PC-9 (cell line): ENCODE measurements at regions not wholly inside any gene's neighbourhood (a gene's known extent, or its start where the extent isn't known, plus 50 kb on each side); places are given as distances from the start of the nearest gene placed in this dataset.

Experiments
- BruUV-seq: library from RNA; stranded (reverse); fragments of 400-500 nt; replicated peaks from 2 replicates; lab custom pipeline; 2021; lab: Mats Ljungman, UMichigan
- CTCF ChIA-PET: fragments of 300-600 bp; sonication (Branson Sonifier 250); formaldehyde crosslinking; loops from one replicate; lab custom pipeline; 2022; ENCODE audit warnings: antibody characterized with exemption; lab: Charles Lee
- POLR2A ChIA-PET: fragments of 300-600 bp; sonication (Branson Sonifier 250); formaldehyde crosslinking; loops from one replicate; lab custom pipeline; 2022; ENCODE audit warnings: antibody characterized with exemption; ENCODE audit not compliant: unreplicated experiment; lab: Charles Lee
- DNase-seq, 2 experiments: peaks; one replicate each; pipeline versions ENCODE4 v3.0.0 to v3.0.0-alpha.2; 2015 to 2022; ENCODE audit warnings: mixed read lengths in 1 of 2
- H2AFZ ChIP-seq: fragments of 200-600 bp; sonication (generic); 2 replicates; pipeline ENCODE4 v1.8.1; 2017; ENCODE audit warnings: antibody characterized with exemption
- H3F3A ChIP-seq: fragments of 200-600 bp; sonication (generic); 2 replicates; pipeline ENCODE4 v1.8.1; 2017; ENCODE audit warnings: antibody characterized with exemption, mild to moderate bottlenecking, low read depth; ENCODE audit not compliant: insufficient read depth
- H3K27ac ChIP-seq: fragments of 200-600 bp; sonication (generic); 2 replicates; pipeline ENCODE4 v1.6.1; 2016; ENCODE audit warnings: mixed run types
- H3K27me3 ChIP-seq: fragments of 200-600 bp; sonication (generic); 2 replicates; pipeline ENCODE4 v1.6.1; 2016; ENCODE audit warnings: low read depth, mixed run types; ENCODE audit not compliant: insufficient read depth
- H3K36me3 ChIP-seq: fragments of 200-600 bp; sonication (generic); 2 replicates; pipeline ENCODE4 v1.6.1; 2016; ENCODE audit warnings: low read depth, mixed run types
- H3K4me1 ChIP-seq: fragments of 200-600 bp; sonication (generic); replicated peaks from 2 replicates; pipeline ENCODE4 v1.6.1; 2016; ENCODE audit warnings: mixed run types; ENCODE audit not compliant: insufficient read depth
- H3K4me2 ChIP-seq: fragments of 200-600 bp; sonication (generic); 2 replicates; pipeline ENCODE4 v1.6.1; 2017; ENCODE audit warnings: mixed run types
- H3K4me3 ChIP-seq: fragments of 200-600 bp; sonication (generic); 2 replicates; pipeline ENCODE4 v1.6.1; 2016; ENCODE audit warnings: mixed run types
- H3K79me2 ChIP-seq: fragments of 200-600 bp; sonication (generic); 2 replicates; pipeline ENCODE4 v1.6.1; 2017; ENCODE audit warnings: low read depth, mixed run types
- H3K9me2 ChIP-seq: fragments of 200-600 bp; sonication (generic); 2 replicates; pipeline ENCODE4 v1.8.1; 2017; ENCODE audit warnings: mild to moderate bottlenecking; ENCODE audit not compliant: insufficient read depth
- H3K9me3 ChIP-seq: fragments of 200-600 bp; sonication (generic); 2 replicates; pipeline ENCODE4 v1.8.1; 2016; ENCODE audit warnings: low read depth; ENCODE audit not compliant: insufficient read depth
- H4K20me1 ChIP-seq: fragments of 200-600 bp; sonication (generic); 2 replicates; pipeline ENCODE4 v1.8.1; 2017; ENCODE audit not compliant: insufficient read depth
- EZH2 ChIP-seq: fragments of 200-600 bp; sonication (generic); IDR thresholded peaks from 2 replicates; pipeline ENCODE4 v1.8.0; 2017; ENCODE audit warnings: antibody characterized with exemption, low read depth
- intact Hi-C: fragments of 100-400 bp; cut with micrococcal nuclease; formaldehyde crosslinking; loops from one replicate; pipeline ENCODE4 v1.10.0; 2022; ENCODE audit not compliant: unreplicated experiment
- TF ChIP-seq, protein P1 (sequence below): fragments of 200-600 bp; sonication (generic); conservative IDR thresholded peaks from 2 replicates; pipeline ENCODE4 v1.6.1; 2017; ENCODE audit warnings: mixed run types, antibody characterized with exemption, mild to moderate bottlenecking, moderate library complexity

DNA sequence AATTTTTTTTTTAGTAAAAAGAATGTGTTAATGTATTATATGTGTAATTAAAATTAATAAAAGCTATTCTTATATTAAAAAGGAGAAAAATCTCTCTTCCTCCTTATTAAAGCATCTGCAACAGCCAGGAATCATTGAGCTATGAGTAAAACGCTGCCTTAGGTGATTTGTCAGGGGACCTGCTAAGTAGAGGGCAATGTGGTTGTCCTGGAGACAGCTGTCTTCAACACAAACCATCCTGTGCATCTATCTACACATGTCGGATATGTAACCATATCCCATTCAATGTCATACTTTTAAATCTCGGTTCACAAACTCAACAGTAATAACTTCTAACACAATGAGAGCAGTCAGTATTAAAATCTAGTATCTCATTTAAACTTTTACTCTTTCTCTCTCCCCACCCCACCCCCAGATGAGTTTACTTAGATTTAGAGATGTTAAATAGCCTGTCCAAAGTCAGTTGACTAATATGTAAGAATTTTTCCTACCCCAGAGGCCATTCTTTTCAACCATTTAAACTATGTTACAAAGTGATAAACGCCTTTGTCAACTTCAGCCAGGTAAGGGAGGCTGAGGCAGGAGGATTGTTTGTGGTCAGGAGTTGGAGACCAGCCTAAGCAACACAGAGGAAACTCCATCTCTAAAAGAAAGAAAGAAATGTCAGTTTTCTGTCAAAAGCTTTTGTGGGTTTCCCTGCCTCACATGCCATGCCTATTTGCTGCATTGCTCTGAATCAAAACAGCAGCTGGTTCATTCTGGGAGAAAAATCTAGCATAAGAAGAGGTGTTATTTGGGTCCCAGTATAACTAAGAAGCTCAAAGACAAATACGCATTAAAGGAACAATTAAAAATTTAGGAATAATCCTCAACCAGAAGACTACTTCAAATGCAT is 413.7 kb upstream of the CCDC196 start:
- Histone ChIP-seq H3K36me3 (no peaks in the 10 kb centered on the region), H3K79me2 (no peaks in the 10 kb centered on the region), H4K20me1 (no peaks in the 10 kb centered on the region), H3K9me3 (no peaks in the 10 kb centered on the region), H3K27ac (no peak overlapping the region), H2AFZ (no peak overlapping the region), H3F3A (no peaks in the 10 kb centered on the region), H3K9me2 (no peaks in the 10 kb centered on the region; the same call in 1 of the 2 replicates), H3K4me3 (no peak overlapping the region), H3K4me2 (no peak overlapping the region), H3K27me3 (no peaks in the 10 kb centered on the region), H3K4me1 (no peaks in the 10 kb centered on the region; the same call in 1 of the 2 replicates)
- CTCF ChIA-PET, result interaction anchor here (0.6 kb wide), 1 partner anchor 909 kb away, joined by 3 read pairs; no protein-coding TSS in a partner anchor
- DNase-seq, result no peak
- BruUV-seq, result no TSS peak
- TF ChIP-seq, protein P1, sequence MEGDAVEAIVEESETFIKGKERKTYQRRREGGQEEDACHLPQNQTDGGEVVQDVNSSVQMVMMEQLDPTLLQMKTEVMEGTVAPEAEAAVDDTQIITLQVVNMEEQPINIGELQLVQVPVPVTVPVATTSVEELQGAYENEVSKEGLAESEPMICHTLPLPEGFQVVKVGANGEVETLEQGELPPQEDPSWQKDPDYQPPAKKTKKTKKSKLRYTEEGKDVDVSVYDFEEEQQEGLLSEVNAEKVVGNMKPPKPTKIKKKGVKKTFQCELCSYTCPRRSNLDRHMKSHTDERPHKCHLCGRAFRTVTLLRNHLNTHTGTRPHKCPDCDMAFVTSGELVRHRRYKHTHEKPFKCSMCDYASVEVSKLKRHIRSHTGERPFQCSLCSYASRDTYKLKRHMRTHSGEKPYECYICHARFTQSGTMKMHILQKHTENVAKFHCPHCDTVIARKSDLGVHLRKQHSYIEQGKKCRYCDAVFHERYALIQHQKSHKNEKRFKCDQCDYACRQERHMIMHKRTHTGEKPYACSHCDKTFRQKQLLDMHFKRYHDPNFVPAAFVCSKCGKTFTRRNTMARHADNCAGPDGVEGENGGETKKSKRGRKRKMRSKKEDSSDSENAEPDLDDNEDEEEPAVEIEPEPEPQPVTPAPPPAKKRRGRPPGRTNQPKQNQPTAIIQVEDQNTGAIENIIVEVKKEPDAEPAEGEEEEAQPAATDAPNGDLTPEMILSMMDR, result no peak
- no peak for TF ChIP-seq EZH2
- intact Hi-C loops, result loop anchor here (5.0 kb wide), 1 partner anchor 110 kb away; no protein-coding TSS in a partner anchor
- POLR2A ChIA-PET, result no interaction called here

DNA sequence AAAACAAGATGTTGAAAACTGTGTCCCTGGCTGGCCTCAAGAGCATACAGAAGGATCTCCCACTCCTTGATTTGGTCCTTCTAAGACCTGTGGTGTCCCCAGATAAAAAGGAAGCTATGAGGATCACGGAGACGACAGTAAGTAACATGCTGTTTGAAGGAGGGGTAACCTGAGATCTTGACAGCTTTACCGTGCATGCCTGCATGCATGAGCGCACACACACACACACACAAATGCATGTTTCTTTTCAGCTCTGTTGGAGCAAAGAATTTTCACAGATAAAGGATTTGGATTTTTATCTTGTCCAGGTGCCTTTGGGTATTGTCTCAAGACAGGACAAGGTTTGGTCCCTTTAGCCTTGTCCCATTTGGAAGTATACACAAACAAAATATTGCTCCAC is 411.6 kb upstream of the CCDC196 start:
- H3K27me3 ChIP-seq, result peaks cover 8% of the 10 kb centered on the region
- no peaks in the 10 kb centered on the region; the same call in 1 of the 2 replicates for H3K4me1 ChIP-seq

DNA sequence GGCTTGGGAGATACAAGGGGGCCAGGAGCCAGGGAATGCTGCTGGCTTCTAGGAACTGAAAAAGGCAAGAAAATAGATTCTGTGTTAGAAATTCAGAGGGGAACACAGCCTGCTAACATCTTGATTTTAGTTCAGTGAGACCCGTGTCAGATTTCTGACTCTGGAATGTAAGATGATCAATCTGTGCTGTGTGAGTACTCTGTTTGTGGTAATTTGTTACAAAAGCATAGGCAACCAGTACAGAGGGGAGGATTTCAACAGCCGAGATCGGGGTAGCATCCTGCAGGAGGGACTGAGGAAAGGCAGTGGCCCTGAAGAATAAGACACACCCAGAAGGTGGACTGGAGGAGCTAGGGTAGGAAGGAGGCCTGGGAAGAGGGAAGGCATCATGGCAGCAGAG is 410.0 kb upstream of the CCDC196 start:
- H3K9me2 ChIP-seq, result no peaks in the 10 kb centered on the region
- H3K79me2 ChIP-seq, result no peaks in the 10 kb centered on the region
- CTCF ChIA-PET, result no interaction called here
- intact Hi-C loops, result no loop called here
- no TSS peak for BruUV-seq
- H2AFZ ChIP-seq, result no peak overlapping the region
- no peaks in the 10 kb centered on the region for H4K20me1 ChIP-seq
- no peak overlapping the region for H3K27ac ChIP-seq
- H3K4me2 ChIP-seq, result no peak overlapping the region
- TF ChIP-seq, protein P1, result no peak
- no peak for TF ChIP-seq EZH2
- peaks cover 11% of the 10 kb centered on the region for H3K27me3 ChIP-seq
- no peak for DNase-seq
- H3K4me3 ChIP-seq, result no peak overlapping the region
- H3K36me3 ChIP-seq, result no peaks in the 10 kb centered on the region
- no peaks in the 10 kb centered on the region for H3K9me3 ChIP-seq
- POLR2A ChIA-PET, result no interaction called here
- H3F3A ChIP-seq, result no peaks in the 10 kb centered on the region
- H3K4me1 ChIP-seq, result no peaks in the 10 kb centered on the region

More for the DNA sequence above, 411.6 kb upstream of the CCDC196 start:
- POLR2A ChIA-PET, result interaction anchor here (0.6 kb wide), 1 partner anchor 21 kb away, joined by 6 read pairs; no protein-coding TSS in a partner anchor
- Histone ChIP-seq H3K9me2 (no peaks in the 10 kb centered on the region), H3K9me3 (no peaks in the 10 kb centered on the region), H3K79me2 (no peaks in the 10 kb centered on the region), H3F3A (no peaks in the 10 kb centered on the region), H3K4me2 (no peak overlapping the region), H3K36me3 (no peaks in the 10 kb centered on the region), H4K20me1 (no peaks in the 10 kb centered on the region), H3K4me3 (no peak overlapping the region), H2AFZ (no peak overlapping the region; the same call in 1 of the 2 replicates), H3K27ac (no peak overlapping the region)
- TF ChIP-seq, protein P1, result no peak
- TF ChIP-seq EZH2, result no peak
- BruUV-seq, result no TSS peak
- CTCF ChIA-PET, result no interaction called here
- no peak for DNase-seq
- intact Hi-C loops, result loop anchor here (5.0 kb wide), 1 partner anchor 112 kb away; no protein-coding TSS in a partner anchor
